ENCODE measurements at regions not wholly inside any gene's neighbourhood (a gene's known extent, or its start where the extent isn't known, plus 50 kb on each side); places are given as distances from the start of the nearest gene placed in this dataset.

GRCh38 chr5:120160124-120160895 is 303.8 kb upstream of the PRR16 start:
- TF ChIP-seq CTCF (conservative IDR thresholded peaks at IDR 0.05 in 1 of 2, IDR thresholded peaks at IDR 0.05 in 1 of 2; ENCODE audit: low read depth in 1 of 2, low read length in 2 of 2) (no peak), EZH2 (IDR thresholded peaks at IDR 0.05; ENCODE audit: low read length, missing control alignments) (no peak)

GRCh38 chr5:120162321-120162720 is 301.8 kb upstream of the PRR16 start:
- Histone ChIP-seq H3K36me3 (ENCODE audit: control insufficient read depth, insufficient read depth, low read length) (no peaks in the 10 kb centered on the region), H3K4me3 (replicated peaks in 1 of 4; ENCODE audit: control extremely low read depth in 1 of 4, insufficient read depth in 1 of 4, low read depth in 3 of 4, low read length in 4 of 4) (no peak overlapping the region), H3K9me3 (ENCODE audit: control insufficient read depth, insufficient read depth, low read depth, low read length) (no peaks in the 10 kb centered on the region), H3K4me2 (ENCODE audit: extremely low read depth, insufficient read depth, low read length) (no peak overlapping the region), H3K27ac (ENCODE audit: insufficient read depth, low read length) (no peak overlapping the region), H3K9ac (ENCODE audit: insufficient read depth, low read length) (no peak overlapping the region), H4K20me1 (ENCODE audit: control insufficient read depth, extremely low read depth, insufficient read depth, low read length) (no peaks in the 10 kb centered on the region), H2AFZ (ENCODE audit: low read length) (no peak overlapping the region), H3K79me2 (ENCODE audit: control insufficient read depth, insufficient read depth, low read length) (no peaks in the 10 kb centered on the region), H3K27me3 (ENCODE audit: control insufficient read depth, insufficient read depth, low read length) (no peaks in the 10 kb centered on the region), H3K4me1 (ENCODE audit: control insufficient read depth, extremely low read depth, insufficient read depth, low read length) (peaks cover 2% of the 10 kb centered on the region)
- DNase-seq (ENCODE audit: low read depth in 2 of 2), result no peak
- no peak for TF ChIP-seq EZH2 (IDR thresholded peaks at IDR 0.05; ENCODE audit: low read length, missing control alignments)

More at GRCh38 chr5:120160124-120160895, 303.8 kb upstream of the PRR16 start:
- H3K4me3 ChIP-seq (replicated peaks in 1 of 4; ENCODE audit: control extremely low read depth in 1 of 4, insufficient read depth in 1 of 4, low read depth in 3 of 4, low read length in 4 of 4), result no peak overlapping the region
- H3K27me3 ChIP-seq (ENCODE audit: control insufficient read depth, insufficient read depth, low read length), result no peaks in the 10 kb centered on the region
- H3K79me2 ChIP-seq (ENCODE audit: control insufficient read depth, insufficient read depth, low read length), result no peaks in the 10 kb centered on the region
- no peaks in the 10 kb centered on the region for H3K36me3 ChIP-seq (ENCODE audit: control insufficient read depth, insufficient read depth, low read length)
- H3K9me3 ChIP-seq (ENCODE audit: control insufficient read depth, insufficient read depth, low read depth, low read length), result no peaks in the 10 kb centered on the region
- H3K9ac ChIP-seq (ENCODE audit: insufficient read depth, low read length), result no peak overlapping the region
- no peak overlapping the region for H3K4me2 ChIP-seq (ENCODE audit: extremely low read depth, insufficient read depth, low read length)
- H3K27ac ChIP-seq (ENCODE audit: insufficient read depth, low read length), result no peak overlapping the region
- DNase-seq (ENCODE audit: low read depth in 2 of 2), result peak; percentile 74 to 86
- no peaks in the 10 kb centered on the region for H4K20me1 ChIP-seq (ENCODE audit: control insufficient read depth, extremely low read depth, insufficient read depth, low read length)
- H3K4me1 ChIP-seq (ENCODE audit: control insufficient read depth, extremely low read depth, insufficient read depth, low read length), result peaks cover 2% of the 10 kb centered on the region
- no peak overlapping the region for H2AFZ ChIP-seq (ENCODE audit: low read length)

GRCh38 chr5:120164037-120164436 is 300.1 kb upstream of the PRR16 start:
- Histone ChIP-seq H3K36me3 (ENCODE audit: control insufficient read depth, insufficient read depth, low read length) (no peaks in the 10 kb centered on the region), H2AFZ (ENCODE audit: low read length) (no peak overlapping the region), H3K4me1 (ENCODE audit: control insufficient read depth, extremely low read depth, insufficient read depth, low read length) (peaks cover 2% of the 10 kb centered on the region), H3K4me2 (ENCODE audit: extremely low read depth, insufficient read depth, low read length) (no peak overlapping the region), H3K9ac (ENCODE audit: insufficient read depth, low read length) (no peak overlapping the region), H3K4me3 (replicated peaks in 1 of 4; ENCODE audit: control extremely low read depth in 1 of 4, insufficient read depth in 1 of 4, low read depth in 3 of 4, low read length in 4 of 4) (no peak overlapping the region), H3K27ac (ENCODE audit: insufficient read depth, low read length) (no peak overlapping the region), H3K9me3 (ENCODE audit: control insufficient read depth, insufficient read depth, low read depth, low read length) (no peaks in the 10 kb centered on the region), H3K79me2 (ENCODE audit: control insufficient read depth, insufficient read depth, low read length) (no peaks in the 10 kb centered on the region), H3K27me3 (ENCODE audit: control insufficient read depth, insufficient read depth, low read length) (no peaks in the 10 kb centered on the region), H4K20me1 (ENCODE audit: control insufficient read depth, extremely low read depth, insufficient read depth, low read length) (no peaks in the 10 kb centered on the region)
- no peak for TF ChIP-seq CTCF (conservative IDR thresholded peaks at IDR 0.05 in 1 of 2, IDR thresholded peaks at IDR 0.05 in 1 of 2; ENCODE audit: low read depth in 1 of 2, low read length in 2 of 2)
- TF ChIP-seq EZH2 (IDR thresholded peaks at IDR 0.05; ENCODE audit: low read length, missing control alignments), result no peak
- no peak for DNase-seq (ENCODE audit: low read depth in 2 of 2)
